ENCODE measurements at regions not wholly inside any gene's neighbourhood (a gene's known extent, or its start where the extent isn't known, plus 50 kb on each side); places are given as distances from the start of the nearest gene placed in this dataset.

GRCh38 chr1:244235157-244235556 is 184.1 kb downstream of the ZBTB18 start (continued):
- TF ChIP-seq ERG (CRISPR knock-in tag; IDR thresholded peaks at IDR 0.05) = no peak
- no peak for TF ChIP-seq FOXP1 (CRISPR knock-in tag; IDR thresholded peaks at IDR 0.05; ENCODE audit: borderline replicate concordance)
- TF ChIP-seq GRHL2 (CRISPR knock-in tag; IDR thresholded peaks at IDR 0.05; ENCODE audit: insufficient replicate concordance, severe bottlenecking) = no peak
- no peak for TF ChIP-seq ZNF281 (CRISPR knock-in tag; IDR thresholded peaks at IDR 0.05)
- no peak for TF ChIP-seq ZNF671 (CRISPR knock-in tag; IDR thresholded peaks at IDR 0.05)

GRCh38 chr1:244236101-244236500 is 185.0 kb downstream of the ZBTB18 start:
- Mint-ChIP-seq H3K9me3 (peaks cover 9% of the 10 kb centered on the region), H3K36me3 (no peaks in the 10 kb centered on the region), H3K27me3 (ENCODE audit: low read depth) (no peaks in the 10 kb centered on the region), H3K27ac (no peak overlapping the region), H3K4me3 (no peak overlapping the region), H3K4me1 (peaks cover 24% of the 10 kb centered on the region)
- ATAC-seq (no peak), DNase-seq (ENCODE audit: low spot score) (no peak)
- no peak for TF ChIP-seq ZNF396 (CRISPR knock-in tag; IDR thresholded peaks at IDR 0.05; ENCODE audit: borderline replicate concordance)
- no peak for TF ChIP-seq MXD4 (CRISPR knock-in tag; IDR thresholded peaks at IDR 0.05; ENCODE audit: borderline replicate concordance)
- no peak for TF ChIP-seq AR (CRISPR knock-in tag; IDR thresholded peaks at IDR 0.05)
- TF ChIP-seq JAZF1 (CRISPR knock-in tag; IDR thresholded peaks at IDR 0.05) = no peak
- TF ChIP-seq RORB (CRISPR knock-in tag; IDR thresholded peaks at IDR 0.05) = no peak
- no peak for TF ChIP-seq FOXP1 (CRISPR knock-in tag; IDR thresholded peaks at IDR 0.05; ENCODE audit: borderline replicate concordance)
- TF ChIP-seq USF2 (CRISPR knock-in tag; IDR thresholded peaks at IDR 0.05) = no peak
- no peak for TF ChIP-seq SOX15 (CRISPR knock-in tag; IDR thresholded peaks at IDR 0.05)
- TF ChIP-seq TCF7 (CRISPR knock-in tag; IDR thresholded peaks at IDR 0.05; ENCODE audit: low read depth) = no peak
- no peak for TF ChIP-seq SP1 (CRISPR knock-in tag; conservative IDR thresholded peaks at IDR 0.05)
- TF ChIP-seq CREB1 (CRISPR knock-in tag; IDR thresholded peaks at IDR 0.05) = no peak
- CTCF ChIA-PET = no interaction called here
- POLR2A ChIA-PET = no interaction called here

GRCh38 chr1:244236721-244237120 is 185.6 kb downstream of the ZBTB18 start:
- Mint-ChIP-seq H3K27ac (no peak overlapping the region), H3K27me3 (ENCODE audit: low read depth) (no peaks in the 10 kb centered on the region), H3K4me3 (no peak overlapping the region), H3K9me3 (peaks cover 9% of the 10 kb centered on the region), H3K36me3 (no peaks in the 10 kb centered on the region), H3K4me1 (peaks cover 18% of the 10 kb centered on the region)
- POLR2A ChIA-PET = no interaction called here
- ATAC-seq = no peak
- CTCF ChIA-PET = no interaction called here
- DNase-seq (ENCODE audit: low spot score) = no peak
- TF ChIP-seq E2F1 (CRISPR knock-in tag; IDR thresholded peaks at IDR 0.05) = no peak
- TF ChIP-seq KAT7 (CRISPR knock-in tag; IDR thresholded peaks at IDR 0.05; ENCODE audit: borderline replicate concordance) = no peak
- no peak for TF ChIP-seq CBFB (CRISPR knock-in tag; IDR thresholded peaks at IDR 0.05; ENCODE audit: low read depth)
- TF ChIP-seq NR3C1 (CRISPR knock-in tag; conservative IDR thresholded peaks at IDR 0.05; ENCODE audit: low read depth) = no peak
- TF ChIP-seq USF2 (CRISPR knock-in tag; IDR thresholded peaks at IDR 0.05) = no peak
- no peak for TF ChIP-seq SMAD4 (CRISPR knock-in tag; IDR thresholded peaks at IDR 0.05)
- no peak for TF ChIP-seq ZNF416 (CRISPR knock-in tag; IDR thresholded peaks at IDR 0.05)
- no peak for TF ChIP-seq EMX1 (CRISPR knock-in tag; IDR thresholded peaks at IDR 0.05)
